ENCODE measurements at regions not wholly inside any gene's neighbourhood (a gene's known extent, or its start where the extent isn't known, plus 50 kb on each side); places are given as distances from the start of the nearest gene placed in this dataset.

- no peaks in the 10 kb centered on the region for H3K4me1 Mint-ChIP-seq
- Histone ChIP-seq H3K4me1 (ENCODE audit: insufficient read depth, low read length) (no peaks in the 10 kb centered on the region), H3K27ac (ENCODE audit: insufficient read length, low read depth, low read length) (no peak overlapping the region), H3K23ac (ENCODE audit: insufficient read length, low read depth, low read length) (no peak overlapping the region), H2BK20ac (ENCODE audit: low read depth, low read length, poor library complexity, severe bottlenecking) (no peak overlapping the region), H4K8ac (replicated peaks; ENCODE audit: insufficient read length, low read depth, low read length) (no peak overlapping the region), H3K18ac (ENCODE audit: insufficient read length, low read depth, low read length) (no peak overlapping the region), H3K27me3 (ENCODE audit: insufficient read depth, low read length) (no peaks in the 10 kb centered on the region), H2BK12ac (ENCODE audit: insufficient read length, low read depth, low read length) (no peak overlapping the region), H2BK5ac (ENCODE audit: insufficient read length, low read length) (no peak overlapping the region), H3K4ac (ENCODE audit: low read depth, low read length) (no peak overlapping the region), H4K5ac (ENCODE audit: insufficient read length, low read depth, low read length) (no peak overlapping the region), H3K9ac (ENCODE audit: extremely low read depth, insufficient read length, low read length) (no peak overlapping the region), H2BK15ac (ENCODE audit: low read depth, low read length) (no peak overlapping the region), H3K9me3 (ENCODE audit: control insufficient read depth, low read depth, low read length) (no peaks in the 10 kb centered on the region), H4K20me1 (ENCODE audit: control insufficient read depth, insufficient read depth, insufficient read length) (no peaks in the 10 kb centered on the region), H3K4me2 (ENCODE audit: insufficient read depth, insufficient read length, low read length) (no peak overlapping the region), H2BK120ac (ENCODE audit: low read depth, low read length, poor library complexity, severe bottlenecking) (no peak overlapping the region), H2AFZ (ENCODE audit: low read length) (no peak overlapping the region), H2AK5ac (ENCODE audit: insufficient read length, low read length) (no peak overlapping the region), H3K79me2 (ENCODE audit: insufficient read depth, low read length) (no peaks in the 10 kb centered on the region), H3T11ph (ENCODE audit: low read length) (no peak overlapping the region), H4K91ac (ENCODE audit: insufficient read length, low read depth, low read length) (no peak overlapping the region), H3K14ac (ENCODE audit: insufficient read depth, low read length) (no peak overlapping the region), H3K23me2 (ENCODE audit: insufficient read length, low read depth, low read length, poor library complexity, severe bottlenecking) (no peaks in the 10 kb centered on the region), H3K79me1 (ENCODE audit: insufficient read depth, low read depth, low read length, poor library complexity, severe bottlenecking) (no peaks in the 10 kb centered on the region), H3K56ac (ENCODE audit: insufficient read length, low read depth, low read length) (no peak overlapping the region)
- peaks cover 18 to 20% of the 10 kb centered on the region in 2 experiments for H3K9me3 Mint-ChIP-seq
- DNase-seq = no peak
- no CpG with 5 or more reads among the region's 3 CpGs for WGBS (ENCODE audit: extremely low coverage, insufficient read length, low lambda C conversion rate)
- no peak for TF ChIP-seq CTCF (conservative IDR thresholded peaks at IDR 0.05)
- peaks cover 3 to 21% (median 4%) of the 10 kb centered on the region in 3 experiments; a peak in 6 of 7 replicates for H3K36me3 Mint-ChIP-seq (ENCODE audit: insufficient read depth in 1 of 3, low read depth in 3 of 3)
- no peaks in the 10 kb centered on the region for H3K27me3 Mint-ChIP-seq (ENCODE audit: low read depth)
- H3K27ac Mint-ChIP-seq = no peak overlapping the region
- H3K4me3 Mint-ChIP-seq = no peak overlapping the region
Observed at GRCh38 chr2:225971433-225971832, 571.9 kb downstream of the NYAP2 start.

Measured in H9 (cell line).